NOMO-1 (cell line): ENCODE measurements at regions not wholly inside any gene's neighbourhood (a gene's known extent, or its start where the extent isn't known, plus 50 kb on each side); places are given as distances from the start of the nearest gene placed in this dataset.
"Not testable (repeated sequence)": the region's sequence is repeated elsewhere in the genome, so short reads cannot be mapped to it uniquely, and the experiment has no call there.

Experiments used
- DNase-seq, 2 experiments: peaks; one replicate each; lab custom pipeline; 2025; ENCODE audit not compliant: unreplicated experiment in 2 of 2; lab: John Stamatoyannopoulos, UW

DNA sequence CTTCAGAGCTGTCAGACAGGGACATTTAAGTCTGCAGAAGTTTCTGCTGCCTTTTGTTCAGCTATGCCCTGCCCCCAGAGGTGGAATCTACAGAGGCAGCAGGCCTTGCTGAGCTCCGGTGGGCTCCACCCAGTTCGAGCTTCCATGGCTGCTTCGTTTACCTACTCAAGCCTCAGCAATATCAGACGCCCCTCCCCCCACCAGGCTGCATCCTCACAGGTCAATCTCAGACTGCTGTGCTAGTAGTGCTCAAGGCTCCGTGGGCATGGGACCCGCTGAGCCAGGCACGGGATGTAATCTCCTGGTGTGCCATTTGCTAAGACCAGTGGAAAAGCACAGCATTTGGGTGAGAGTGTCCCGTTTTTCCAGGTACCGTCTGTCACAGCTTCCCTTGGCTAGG is 1314.1 kb upstream of the PCDH20 start:
- not testable (repeated sequence) for DNase-seq

DNA sequence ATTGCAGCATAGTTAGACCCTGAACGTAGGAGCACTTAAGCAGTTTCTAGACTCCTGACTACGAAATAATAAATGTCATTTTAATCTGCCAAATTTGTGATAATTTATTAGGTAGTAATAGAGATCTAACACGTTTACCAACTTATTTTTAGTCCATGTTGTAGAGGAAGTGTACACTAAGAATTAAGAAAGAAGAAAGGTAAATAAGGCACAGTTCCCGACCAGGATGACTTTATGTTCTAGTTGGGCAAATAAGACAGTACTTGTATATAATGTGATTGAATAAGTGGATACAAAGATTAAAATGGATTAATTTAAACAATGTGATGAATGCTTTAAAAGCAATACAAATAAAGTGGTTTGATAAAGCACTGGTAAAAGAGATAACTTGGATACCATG is 1306.2 kb upstream of the PCDH20 start:
- DNase-seq = no peak

DNA sequence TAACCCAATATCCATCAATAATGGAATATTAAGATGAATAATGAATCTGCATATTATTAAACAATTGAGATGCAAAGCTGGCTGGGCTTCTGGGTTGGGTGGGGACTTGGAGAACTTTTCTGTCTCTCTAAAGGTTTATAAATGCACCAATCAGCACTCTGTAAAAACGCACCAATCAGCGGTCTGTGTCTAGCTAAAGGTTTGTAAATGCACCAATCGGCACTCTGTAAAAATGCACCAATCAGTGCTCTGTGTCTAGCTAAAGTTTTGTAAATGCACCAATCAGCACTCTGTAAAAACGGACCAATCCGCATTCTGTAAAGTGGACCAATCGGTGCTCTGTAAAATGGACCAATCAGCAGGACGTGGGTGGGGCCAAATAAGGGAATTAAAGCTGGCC is 1296.3 kb upstream of the PCDH20 start:
- not testable (repeated sequence) for DNase-seq

DNA sequence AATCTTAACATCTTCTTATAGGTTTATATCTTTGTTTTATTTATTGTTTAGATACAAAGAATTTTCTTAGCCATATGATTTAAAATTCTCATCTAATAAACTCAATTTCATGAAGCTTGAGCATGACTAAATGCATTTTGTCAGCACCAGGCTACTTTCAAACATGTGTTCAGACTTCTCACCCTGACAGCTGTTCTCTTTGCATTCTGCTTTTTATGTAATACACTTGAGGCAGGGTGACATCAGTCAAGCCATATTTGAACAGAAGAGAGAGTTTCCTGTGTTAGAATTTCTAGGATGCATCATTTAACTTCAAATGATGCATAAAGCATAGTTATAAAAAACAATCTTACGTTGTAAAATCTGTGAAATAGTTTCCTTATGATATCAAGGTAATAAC is 1295.1 kb upstream of the PCDH20 start:
- DNase-seq = no peak

DNA sequence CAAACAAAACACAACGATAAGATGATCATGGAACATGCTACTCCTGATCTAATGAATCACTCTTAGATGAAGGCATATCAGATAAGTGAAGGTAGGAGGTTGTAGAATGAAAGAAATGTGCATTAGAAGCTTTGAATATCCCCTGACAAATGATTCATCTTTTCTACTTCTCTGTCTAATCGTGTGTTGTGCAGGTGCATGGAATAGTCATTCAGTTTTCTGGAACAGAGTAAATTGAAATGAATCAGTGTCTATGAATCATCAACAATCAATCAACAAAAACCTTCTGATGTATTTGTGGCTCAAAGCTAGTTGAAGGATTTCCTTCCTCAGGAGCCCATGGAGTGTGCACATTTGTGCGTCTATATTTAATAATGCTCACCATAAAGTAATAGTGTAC is 1290.4 kb upstream of the PCDH20 start:
- no peak for DNase-seq

DNA sequence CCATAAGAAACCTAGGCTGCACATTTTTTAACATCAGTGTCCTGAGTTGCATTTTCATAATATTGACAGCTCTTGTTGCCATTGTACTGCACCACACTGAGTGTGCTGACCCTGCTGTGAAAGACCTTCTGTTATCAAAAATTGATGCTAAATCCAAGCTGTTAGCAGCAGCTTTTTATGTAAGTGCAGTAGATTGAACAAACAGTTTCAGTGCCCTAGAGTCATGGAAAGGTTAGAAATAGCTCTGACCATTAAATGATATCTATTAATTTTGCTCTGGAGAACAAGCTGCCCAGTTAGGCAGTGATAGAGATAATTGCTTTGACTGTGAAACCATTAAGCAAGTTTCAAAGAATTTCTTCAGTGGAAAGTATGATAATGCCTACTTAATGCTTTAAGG is 1289.2 kb upstream of the PCDH20 start:
- DNase-seq = no peak

DNA sequence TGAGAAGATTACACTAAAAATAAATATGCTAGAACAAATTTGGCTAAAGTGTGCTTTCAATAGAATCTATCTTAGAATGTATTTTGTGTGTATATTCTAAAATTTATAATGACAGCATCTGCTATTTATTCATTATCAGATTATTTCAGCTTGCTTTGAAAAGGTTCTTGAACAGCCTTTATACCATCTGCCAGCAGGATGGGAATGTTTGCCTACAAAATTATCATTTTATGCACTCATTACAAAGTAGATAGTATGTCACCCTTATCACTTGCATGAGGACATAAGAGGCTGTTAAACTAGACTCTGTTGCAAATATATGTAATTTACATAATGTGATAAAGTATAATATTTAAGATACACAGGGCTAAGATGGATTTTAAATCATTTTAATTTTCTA is 1286.9 kb upstream of the PCDH20 start:
- no peak for DNase-seq

DNA sequence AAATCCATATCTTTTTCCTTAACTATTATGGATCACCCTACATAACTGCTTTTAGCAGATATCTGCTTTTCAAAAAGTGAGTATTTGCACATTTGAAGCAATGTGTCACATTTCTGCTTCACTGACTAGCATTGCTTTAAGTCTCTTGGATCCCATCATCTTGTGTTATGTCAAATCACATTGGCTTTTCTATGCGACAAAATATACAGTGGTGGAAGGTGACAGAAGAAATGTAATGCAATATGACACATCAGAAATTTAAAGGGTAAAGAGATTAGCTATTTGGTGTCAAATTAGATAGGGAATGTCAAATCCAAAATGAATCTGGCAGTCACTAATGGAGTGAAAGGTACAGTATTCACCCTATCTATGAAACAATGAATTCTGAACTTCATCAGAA is 1282.1 kb upstream of the PCDH20 start:
- DNase-seq = no peak

DNA sequence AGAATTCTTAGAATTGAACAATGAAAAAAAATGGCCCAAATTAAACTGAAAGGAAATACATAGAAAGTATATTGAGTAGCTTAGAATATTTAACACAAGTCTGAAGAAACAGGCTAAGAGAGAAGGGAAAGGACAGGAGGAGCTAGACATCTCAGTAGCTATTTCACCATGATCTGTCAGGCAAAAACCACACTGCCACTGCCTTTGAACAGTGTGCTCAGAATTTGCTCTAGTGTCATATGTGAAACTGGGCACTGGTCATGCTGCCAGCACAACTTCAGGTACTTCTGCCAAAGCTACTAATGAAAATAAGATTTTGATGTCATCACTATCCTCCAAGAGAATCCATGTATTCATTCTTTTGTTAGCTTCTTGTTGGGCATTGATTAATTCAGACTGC is 1280.8 kb upstream of the PCDH20 start:
- DNase-seq = no peak

DNA sequence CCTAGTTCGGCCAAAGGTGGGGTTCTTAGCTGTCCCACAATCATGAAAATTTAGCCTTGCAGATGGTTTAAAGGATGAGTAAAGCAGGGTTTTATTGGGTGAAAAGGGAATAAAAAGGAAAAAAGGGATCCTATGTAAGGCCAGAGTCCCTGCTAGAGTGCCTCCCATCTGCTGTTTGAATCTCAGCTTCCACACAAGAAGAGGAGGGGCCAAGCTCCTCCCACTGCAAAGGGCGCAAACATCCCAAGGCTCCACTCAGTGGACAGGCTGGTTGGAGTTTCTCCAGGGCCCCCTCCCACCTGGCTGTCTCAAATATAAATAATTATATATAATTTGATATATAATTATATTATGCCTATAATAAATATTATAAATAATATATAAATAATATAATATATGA is 1272.1 kb upstream of the PCDH20 start:
- no peak for DNase-seq

DNA sequence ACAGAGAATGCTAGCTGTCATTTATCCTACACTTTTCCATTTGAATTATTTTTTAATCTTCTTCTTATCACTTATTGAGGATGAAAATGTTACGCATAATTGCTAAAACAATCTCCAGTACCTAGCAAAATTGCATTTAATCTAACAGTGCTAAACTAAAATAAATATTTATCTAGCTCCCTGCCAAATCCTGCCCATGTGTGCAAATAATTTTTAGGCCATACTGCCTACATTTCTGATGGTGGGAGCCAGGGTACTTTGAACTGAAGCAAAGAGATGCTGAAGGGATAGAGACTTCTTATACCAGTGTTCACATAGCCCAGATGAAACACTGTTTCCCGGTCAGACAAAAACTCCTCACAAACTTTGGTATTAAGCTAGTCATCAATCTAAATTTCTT is 1268.7 kb upstream of the PCDH20 start:
- DNase-seq = no peak

DNA sequence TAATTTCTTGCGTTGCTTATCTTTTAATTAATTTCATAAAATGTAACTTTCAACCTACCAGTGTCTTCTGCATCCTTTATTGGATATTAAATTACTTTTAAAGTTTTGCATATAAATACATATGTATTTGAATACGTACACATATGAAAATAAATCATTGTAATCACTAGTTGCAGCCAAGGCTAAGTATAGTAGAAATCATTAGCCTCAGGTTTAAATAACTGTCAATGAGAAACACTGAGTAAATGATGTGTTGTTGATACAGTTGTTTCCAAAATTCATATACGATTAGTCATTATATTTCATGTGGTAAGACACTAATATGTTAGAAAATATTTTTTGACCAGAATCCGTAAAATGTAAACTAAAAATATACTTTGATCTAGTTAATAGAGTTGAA is 1267.1 kb upstream of the PCDH20 start:
- no peak for DNase-seq

DNA sequence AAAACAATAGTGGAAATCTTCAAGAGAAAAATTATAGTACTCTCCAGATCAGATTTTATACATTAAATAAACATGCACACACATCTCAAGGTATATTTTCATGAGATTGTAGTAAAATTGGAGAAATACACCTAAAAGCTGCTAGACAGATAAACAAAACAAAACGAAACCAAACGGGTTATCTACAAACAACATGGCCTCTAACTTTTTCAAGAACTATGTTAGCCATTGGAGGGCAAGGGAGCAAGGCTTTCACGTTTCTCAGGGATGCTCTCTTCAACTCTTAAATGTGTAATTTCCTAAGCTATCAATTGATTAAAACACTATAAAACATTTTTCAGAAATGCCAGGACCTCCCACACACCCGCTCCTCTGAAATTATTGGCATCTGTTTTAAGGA is 1262.4 kb upstream of the PCDH20 start:
- no peak for DNase-seq

DNA sequence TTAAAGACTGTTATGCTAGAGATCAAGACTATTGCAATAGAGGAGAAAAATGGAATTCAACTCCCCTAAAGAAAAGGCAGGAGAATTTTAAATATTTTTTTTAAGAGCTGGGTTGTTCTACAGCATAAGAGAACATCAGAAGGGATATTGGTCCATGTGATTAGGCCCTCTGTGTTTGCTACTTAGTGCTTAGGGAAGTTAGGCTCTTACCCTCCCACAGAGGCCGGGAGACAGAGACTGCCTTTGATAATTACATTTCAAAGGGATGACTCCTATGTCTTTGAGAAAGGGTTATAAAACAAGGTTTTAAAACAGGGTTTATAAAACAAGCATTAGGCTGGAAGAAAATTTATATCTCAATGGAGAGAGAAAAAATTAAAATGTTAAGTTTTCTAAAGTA is 1248.1 kb upstream of the PCDH20 start:
- no peak for DNase-seq

DNA sequence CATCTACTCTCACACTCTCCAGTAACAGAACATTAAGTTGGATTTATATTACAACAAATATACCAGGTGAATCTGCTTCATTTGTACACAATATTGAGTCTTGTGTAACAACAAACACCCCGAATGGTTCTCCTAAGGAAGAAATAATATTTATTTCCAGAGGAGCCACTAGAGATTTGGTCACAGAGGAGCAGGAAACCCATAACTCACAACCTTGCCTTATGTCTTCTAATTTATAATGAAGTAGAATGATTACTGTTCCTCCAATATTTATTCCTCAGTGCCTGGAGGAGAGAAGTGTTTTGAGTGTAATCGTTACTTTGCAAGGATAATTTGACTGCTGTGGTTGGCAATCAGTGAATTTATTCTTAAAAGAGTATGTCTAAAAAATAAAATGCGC is 1243.7 kb upstream of the PCDH20 start:
- no peak for DNase-seq

DNA sequence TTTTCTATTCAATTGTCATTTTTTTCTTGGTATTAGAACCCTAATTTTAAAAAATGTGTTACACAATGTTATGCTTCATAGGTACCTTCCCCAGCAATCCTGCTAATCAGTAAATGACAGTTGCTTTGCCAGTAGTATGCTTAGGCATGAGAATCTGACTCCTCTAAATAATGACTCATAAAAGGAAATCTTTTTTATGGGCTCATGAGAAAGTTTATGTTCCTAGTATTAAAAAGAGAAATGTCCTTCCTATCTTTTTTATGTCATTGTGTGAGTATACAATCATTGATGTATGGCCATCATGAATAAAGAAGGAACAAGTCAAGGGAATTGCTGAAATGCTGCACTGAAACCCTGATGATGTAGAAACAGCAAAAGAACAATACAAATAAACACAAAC is 1237.7 kb upstream of the PCDH20 start:
- no peak for DNase-seq

DNA sequence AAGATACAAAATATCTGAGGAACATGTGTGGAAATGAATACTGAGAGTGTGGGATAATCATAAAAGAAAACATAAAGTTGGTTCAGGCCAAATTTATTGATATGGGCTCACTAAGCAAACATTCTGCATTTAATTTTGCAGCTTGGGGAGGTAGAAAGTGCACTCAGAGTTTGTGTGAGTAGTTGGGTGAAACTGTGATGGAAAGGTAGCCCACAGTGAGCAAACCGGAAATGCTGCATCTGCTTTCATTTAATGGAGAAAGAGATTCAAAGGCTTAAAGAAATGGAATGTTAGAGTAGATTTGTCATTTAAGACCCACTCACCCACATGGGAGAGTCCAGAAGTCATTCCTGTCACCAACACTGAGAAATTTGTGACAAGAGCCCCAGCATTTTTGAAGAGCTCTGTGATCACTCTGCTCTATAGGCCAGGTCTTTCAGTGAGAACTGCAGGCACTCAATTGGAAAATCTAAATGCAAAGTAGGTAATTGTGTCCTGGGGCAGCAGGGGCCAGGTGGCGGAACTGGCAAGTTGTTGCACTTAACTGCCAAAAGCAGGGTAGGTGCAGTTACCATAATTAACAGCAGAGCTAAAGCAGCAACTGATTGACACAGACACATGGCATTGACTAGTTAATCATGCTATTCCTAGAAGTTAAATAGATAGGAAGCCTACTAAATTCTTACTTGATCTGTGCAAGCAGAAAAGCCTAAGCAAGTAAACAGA is 1228.3 kb upstream of the PCDH20 start:
- DNase-seq = no peak

DNA sequence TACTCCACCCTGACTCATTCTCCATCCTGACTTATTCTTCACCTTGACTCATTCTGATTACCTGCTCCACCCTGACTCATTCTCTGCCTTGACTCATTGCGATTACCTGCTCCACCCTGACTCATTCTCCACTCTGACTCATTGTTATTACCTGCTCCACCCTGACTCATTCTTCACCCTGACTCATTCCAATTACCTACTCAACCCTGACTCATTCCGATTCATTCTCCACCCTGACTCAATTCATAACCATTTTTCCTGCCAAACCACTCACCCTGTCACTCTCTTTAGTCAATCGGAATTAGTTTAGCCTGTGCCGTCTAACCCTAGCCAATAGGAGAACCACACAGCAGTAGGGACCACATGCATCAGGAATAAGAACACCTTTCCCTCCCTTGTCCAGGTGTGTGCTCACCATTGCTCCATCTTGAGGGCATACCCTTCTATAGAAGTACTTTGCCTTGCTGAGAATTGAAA is 1227.4 kb upstream of the PCDH20 start:
- no peak for DNase-seq

DNA sequence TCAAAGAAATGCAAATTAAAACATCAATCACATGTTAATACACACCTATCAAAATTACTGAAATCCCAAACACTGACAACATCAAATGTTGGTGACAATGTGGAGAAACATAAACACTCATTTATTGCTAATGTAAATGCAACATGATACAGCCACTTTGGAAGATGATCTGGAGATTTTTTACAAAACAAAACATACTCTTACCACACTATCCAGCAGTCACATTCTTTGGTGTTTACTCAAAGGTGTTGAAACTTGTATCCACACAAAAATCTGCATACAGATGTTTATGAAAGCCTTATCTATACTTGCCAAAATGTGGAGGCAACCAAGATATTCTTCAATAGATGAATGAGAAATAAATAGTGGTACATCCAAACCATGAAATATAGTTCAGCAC is 1219.5 kb upstream of the PCDH20 start:
- no peak for DNase-seq

DNA sequence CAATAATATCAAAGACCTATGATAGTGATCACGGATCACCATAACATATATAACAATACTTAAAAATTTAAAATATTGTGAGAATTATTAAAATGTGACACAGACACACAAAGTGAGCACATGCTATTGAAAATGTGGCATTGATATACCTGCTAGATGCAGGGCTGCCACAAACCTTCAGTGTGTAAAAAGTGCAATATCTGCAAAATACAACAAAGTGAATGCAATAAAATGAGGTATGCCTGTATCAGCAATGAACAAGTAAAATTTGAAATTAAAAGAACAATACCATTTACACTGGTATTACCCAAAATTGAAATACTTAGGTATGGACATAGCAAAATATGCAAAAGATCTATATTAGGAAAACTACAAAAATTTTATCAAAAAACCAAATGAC is 1217.8 kb upstream of the PCDH20 start:
- no peak for DNase-seq

DNA sequence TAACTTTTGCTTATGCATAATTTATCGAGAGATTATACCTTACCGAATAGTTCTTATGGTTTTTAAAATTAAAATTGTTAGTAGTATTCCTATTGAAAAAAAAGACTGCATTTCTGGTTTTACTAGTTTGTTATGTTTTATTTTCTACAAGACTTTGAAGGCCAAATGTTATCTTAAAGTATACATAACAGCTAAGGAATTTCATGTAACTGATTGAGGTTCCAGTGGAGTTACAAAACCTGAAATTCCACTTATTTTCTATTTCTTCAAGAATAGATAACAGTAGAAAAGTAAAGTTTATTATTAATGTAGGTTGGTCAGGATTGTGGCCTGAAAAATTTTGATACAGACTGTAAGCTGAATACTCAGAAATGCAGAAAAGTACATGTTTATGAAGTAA is 1216.0 kb upstream of the PCDH20 start:
- no peak for DNase-seq

DNA sequence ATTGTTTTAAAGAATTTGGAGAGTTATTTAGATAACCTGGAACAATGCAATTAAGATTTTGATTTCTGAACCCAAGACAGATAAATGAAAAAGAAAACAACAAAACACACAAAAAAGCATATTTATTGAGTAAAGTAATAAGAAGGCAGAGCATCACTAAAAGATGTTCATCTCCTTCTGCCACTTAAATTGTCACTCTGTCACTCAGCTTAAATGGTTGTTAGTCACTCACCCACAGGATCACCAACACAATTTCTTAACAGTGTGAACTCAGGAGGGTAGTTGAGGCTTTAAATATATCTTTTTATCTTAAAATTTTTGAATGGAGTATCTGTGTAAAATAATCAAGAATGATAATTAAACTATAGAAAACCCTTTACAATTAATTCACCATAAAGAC is 1215.5 kb upstream of the PCDH20 start:
- no peak for DNase-seq

DNA sequence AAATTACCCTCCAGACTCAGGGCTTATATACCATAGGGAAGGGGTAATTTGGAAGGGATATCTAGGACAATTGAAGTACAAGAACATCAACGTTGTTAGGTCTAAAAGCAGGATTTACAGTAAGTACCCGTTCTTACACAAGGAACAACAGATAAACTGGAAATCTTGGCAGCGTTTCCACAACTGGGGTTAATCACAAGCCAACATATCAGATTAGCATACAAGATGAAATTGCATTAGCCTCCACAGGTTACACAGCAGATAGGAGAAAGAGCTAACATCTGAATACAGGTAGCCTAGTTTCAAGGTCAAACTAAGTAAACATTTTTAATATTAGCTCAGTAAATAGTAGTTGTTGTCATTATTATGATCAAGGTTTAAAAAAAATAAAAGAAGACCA is 1214.0 kb upstream of the PCDH20 start:
- no peak for DNase-seq
